Left lung (tissue), 4 donors: ENCODE measurements at regions not wholly inside any gene's neighbourhood (a gene's known extent, or its start where the extent isn't known, plus 50 kb on each side); places are given as distances from the start of the nearest gene placed in this dataset.
"Not testable (repeated sequence)": the region's sequence is repeated elsewhere in the genome, so short reads cannot be mapped to it uniquely, and the experiment has no call there.

ENCODE experiments used
- ATAC-seq: fragments of 200-7000 bp; cut with Tn5 transposase; one replicate; pipeline ENCODE4 v1.9.1; 2020; ENCODE audit warnings: moderate library complexity
- DNase-seq, 4 donors: peaks; one replicate each; pipeline ENCODE4 v3.0.0-alpha.2; 2013 to 2020
- H3K27ac ChIP-seq, 2 donors: fragments of 200-600 bp; sonication (generic) in 1 of 2; one replicate each; pipeline versions ENCODE4 v1.5.0 to v1.8.0; 2020 to 2021
- H3K27me3 ChIP-seq, 2 donors: fragments of 200-600 bp; sonication (generic) in 1 of 2; one replicate each; pipeline versions ENCODE4 v1.5.0 to v1.8.0; 2020 to 2021
- H3K36me3 ChIP-seq, 2 donors: fragments of 200-600 bp; sonication (generic) in 1 of 2; one replicate each; pipeline versions ENCODE4 v1.5.0 to v1.8.0; 2020 to 2021
- H3K4me1 ChIP-seq, 2 donors: fragments of 200-600 bp; one replicate each; pipeline ENCODE4 v1.8.0; 2021
- H3K4me3 ChIP-seq, 2 donors: fragments of 200-600 bp; sonication (generic) in 1 of 2; one replicate each; pipeline versions ENCODE4 v1.5.0 to v1.8.0; 2020 to 2021; ENCODE audit warnings: mild to moderate bottlenecking in 1 of 2
- H3K9me3 ChIP-seq, 2 donors: fragments of 200-600 bp; sonication (generic) in 1 of 2; one replicate each; pipeline versions ENCODE4 v1.5.0 to v1.8.0; 2020 to 2021
- intact Hi-C, 2 donors: fragments of 100-400 bp; cut with DNase I; formaldehyde crosslinking; loops; one replicate each; pipeline versions ENCODE4 v1.11.2 to v1.14.2; 2022
- TF ChIP-seq, protein P1 (sequence below), 2 donors: fragments of 200-600 bp; sonication (generic) in 1 of 2; IDR thresholded peaks; one replicate each; pipeline versions ENCODE4 v1.5.0 to v1.8.0; 2021; ENCODE audit warnings: antibody characterized with exemption in 2 of 2
- donor health status: DM: no; HTN: yes; CAD: no.
- donor health status: DM: no; HTN: no; CAD: no.

DNA sequence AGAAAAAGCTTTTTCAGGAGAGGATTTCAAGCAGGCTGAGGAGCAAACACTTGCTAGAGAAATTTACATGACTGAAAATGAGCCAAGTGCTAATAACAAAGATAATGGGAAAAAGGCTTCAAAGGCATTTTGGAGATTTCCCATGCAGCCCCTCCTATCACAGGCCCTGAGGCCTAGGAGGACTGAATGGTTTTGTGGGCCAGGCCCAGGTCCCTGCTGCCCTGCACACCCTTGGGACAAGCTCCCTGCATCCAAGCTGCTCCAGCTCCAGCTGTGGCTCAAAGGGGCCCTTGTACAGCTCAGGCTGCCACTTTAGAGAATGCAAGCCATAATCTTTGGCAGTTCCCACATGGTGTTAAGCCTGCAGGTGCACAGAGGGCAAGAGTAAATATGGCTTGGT, 154.0 kb upstream of the LMNTD1 start:
- ATAC-seq (no peak), DNase-seq (no peak)
- Histone ChIP-seq H3K4me1 (no peaks in the 10 kb centered on the region), H3K4me3 (no peak overlapping the region), H3K27ac (no peak overlapping the region), H3K27me3 (no peaks in the 10 kb centered on the region), H3K9me3 (peaks cover 3 to 29% of the 10 kb centered on the region in 2 donors), H3K36me3 (no peaks in the 10 kb centered on the region)
- intact Hi-C loops, result no loop called here
- TF ChIP-seq, protein P1, sequence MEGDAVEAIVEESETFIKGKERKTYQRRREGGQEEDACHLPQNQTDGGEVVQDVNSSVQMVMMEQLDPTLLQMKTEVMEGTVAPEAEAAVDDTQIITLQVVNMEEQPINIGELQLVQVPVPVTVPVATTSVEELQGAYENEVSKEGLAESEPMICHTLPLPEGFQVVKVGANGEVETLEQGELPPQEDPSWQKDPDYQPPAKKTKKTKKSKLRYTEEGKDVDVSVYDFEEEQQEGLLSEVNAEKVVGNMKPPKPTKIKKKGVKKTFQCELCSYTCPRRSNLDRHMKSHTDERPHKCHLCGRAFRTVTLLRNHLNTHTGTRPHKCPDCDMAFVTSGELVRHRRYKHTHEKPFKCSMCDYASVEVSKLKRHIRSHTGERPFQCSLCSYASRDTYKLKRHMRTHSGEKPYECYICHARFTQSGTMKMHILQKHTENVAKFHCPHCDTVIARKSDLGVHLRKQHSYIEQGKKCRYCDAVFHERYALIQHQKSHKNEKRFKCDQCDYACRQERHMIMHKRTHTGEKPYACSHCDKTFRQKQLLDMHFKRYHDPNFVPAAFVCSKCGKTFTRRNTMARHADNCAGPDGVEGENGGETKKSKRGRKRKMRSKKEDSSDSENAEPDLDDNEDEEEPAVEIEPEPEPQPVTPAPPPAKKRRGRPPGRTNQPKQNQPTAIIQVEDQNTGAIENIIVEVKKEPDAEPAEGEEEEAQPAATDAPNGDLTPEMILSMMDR (IDR thresholded peaks at IDR 0.05), result no peak

DNA sequence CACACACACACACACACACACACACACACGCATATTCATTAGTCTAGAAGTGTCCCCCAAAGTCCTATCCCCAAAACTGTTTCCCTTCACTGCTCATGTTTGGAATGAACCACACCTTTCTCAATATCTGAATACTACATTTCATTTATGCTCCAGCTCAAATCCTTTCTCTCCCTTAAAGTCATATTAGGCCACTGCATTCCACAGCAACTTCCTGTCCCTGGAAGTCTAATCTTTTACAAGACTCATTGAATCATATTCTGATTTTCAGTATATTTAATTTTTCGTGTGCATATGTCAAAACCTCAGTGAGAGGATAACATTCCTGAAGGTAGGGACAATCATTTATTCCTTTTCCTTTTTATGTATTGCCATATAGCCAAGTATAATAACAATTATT, 155.6 kb upstream of the LMNTD1 start:
- DNase-seq, result no peak
- H3K4me1 ChIP-seq, result no peaks in the 10 kb centered on the region
- no peak overlapping the region for H3K27ac ChIP-seq
- no peak overlapping the region for H3K4me3 ChIP-seq
- no peaks in the 10 kb centered on the region for H3K27me3 ChIP-seq
- no peaks in the 10 kb centered on the region for H3K36me3 ChIP-seq
- intact Hi-C loops, result no loop called here
- peaks cover 3 to 29% of the 10 kb centered on the region in 2 donors for H3K9me3 ChIP-seq
- TF ChIP-seq, protein P1 (IDR thresholded peaks at IDR 0.05), result no peak
- ATAC-seq, result no peak

DNA sequence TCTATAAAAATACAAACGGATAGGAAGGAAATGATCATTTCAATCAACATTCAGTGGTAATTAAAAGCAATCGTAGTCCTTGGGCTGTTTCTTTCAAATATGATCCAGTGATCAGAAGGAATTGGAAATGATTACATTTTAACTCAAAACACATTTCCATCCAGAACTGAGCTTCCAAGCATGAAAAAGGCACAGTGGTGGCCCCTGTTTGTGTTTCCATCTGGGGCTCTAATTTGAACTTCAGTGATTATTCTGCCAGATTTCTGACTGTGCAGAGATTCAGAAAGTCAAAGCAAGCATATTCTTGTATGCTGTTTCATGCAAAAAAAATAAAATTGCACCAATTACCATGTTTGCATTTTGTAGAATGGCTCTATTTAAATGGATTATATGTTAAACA, 157.0 kb upstream of the LMNTD1 start:
- H3K36me3 ChIP-seq, result no peaks in the 10 kb centered on the region
- intact Hi-C loops, result no loop called here
- TF ChIP-seq, protein P1 (IDR thresholded peaks at IDR 0.05), result no peak
- no peak overlapping the region for H3K4me3 ChIP-seq
- H3K9me3 ChIP-seq, result peaks cover 3 to 29% of the 10 kb centered on the region in 2 donors
- no peaks in the 10 kb centered on the region for H3K27me3 ChIP-seq
- no peak overlapping the region for H3K27ac ChIP-seq
- DNase-seq (no peak), ATAC-seq (no peak)
- H3K4me1 ChIP-seq, result no peaks in the 10 kb centered on the region

DNA sequence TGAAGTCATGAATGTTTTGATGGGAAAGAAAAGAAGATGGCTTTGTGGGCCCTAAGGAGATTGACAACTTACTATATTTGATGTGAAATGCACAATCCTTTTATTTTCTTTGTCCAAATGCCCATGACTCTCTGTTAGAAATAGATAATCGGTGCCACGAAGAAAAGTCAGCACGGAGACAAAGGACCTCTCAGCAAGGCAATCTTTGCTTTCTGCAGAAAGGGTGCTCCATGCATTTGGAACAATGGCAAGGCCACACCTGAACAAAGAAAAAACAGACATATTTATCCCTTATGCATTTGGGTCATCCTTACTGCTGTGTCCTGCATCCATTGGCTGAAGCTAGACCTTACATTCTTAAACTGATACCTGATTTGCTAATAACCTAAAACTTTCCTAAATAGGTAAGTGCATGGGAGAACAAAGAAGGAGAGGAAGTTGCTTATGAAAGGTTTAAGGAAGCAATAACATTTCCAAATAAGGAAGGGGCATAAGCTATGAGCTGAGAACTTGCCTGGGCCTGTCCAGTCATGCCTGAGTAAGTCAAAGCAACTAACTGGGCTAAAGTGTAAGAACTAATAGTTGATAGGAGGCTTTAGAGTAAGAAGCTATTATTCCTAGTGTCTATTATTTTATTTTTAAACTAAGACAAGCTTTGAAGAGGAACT, 158.0 kb upstream of the LMNTD1 start:
- H3K36me3 ChIP-seq, H3K4me1 ChIP-seq, H3K27ac ChIP-seq, ATAC-seq, DNase-seq, intact Hi-C loops, H3K27me3 ChIP-seq, H3K4me3 ChIP-seq: not testable (repeated sequence)
- peaks cover 3 to 26% of the 10 kb centered on the region in 2 donors for H3K9me3 ChIP-seq

DNA sequence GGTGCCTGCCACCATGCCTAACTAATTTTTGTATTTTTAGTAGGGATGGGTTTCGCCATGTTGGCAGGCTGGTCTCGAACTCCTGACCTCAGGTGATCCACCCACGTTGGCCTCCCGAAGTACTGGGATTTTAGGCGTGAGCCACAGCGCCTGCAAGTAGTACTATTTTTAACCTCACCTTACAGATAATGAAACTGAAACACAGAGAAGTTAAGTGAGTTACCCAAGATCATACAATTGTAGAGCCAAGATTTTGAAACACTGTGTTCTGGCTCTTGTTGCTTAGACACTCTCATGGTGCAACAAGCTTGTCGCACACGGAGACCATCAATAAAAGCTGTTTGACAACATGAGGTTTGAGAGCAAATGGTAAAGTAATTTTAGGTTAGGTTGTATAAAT, 159.1 kb upstream of the LMNTD1 start:
- Histone ChIP-seq H3K4me1 (no peaks in the 10 kb centered on the region), H3K36me3 (no peaks in the 10 kb centered on the region), H3K9me3 (peaks cover 3 to 17% of the 10 kb centered on the region in 2 donors), H3K4me3 (no peak overlapping the region), H3K27ac (no peak overlapping the region), H3K27me3 (no peaks in the 10 kb centered on the region)
- no peak for ATAC-seq
- DNase-seq, result no peak
- TF ChIP-seq, protein P1 (IDR thresholded peaks at IDR 0.05), result no peak
- intact Hi-C loops, result no loop called here

DNA sequence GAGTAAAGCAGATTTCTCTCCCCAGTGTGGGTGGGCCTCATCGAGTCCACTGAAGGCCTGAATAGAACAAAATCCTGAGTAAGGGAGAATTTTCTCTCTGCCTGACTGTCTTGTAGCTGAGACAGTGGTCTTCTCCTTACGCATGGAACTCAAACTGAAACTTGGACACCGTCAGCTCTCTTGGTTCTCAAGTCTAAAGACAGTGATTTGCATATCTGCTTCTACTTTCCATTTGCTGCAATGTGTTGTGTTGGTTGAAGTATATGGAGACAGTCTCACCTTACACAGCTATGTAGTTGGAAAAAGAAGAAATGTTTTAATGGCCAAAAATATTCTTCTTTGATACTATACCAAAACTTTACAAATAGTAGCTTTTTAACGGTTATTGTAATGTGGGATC, 160.2 kb upstream of the LMNTD1 start:
- Histone ChIP-seq H3K9me3 (peaks cover 3 to 17% of the 10 kb centered on the region in 2 donors), H3K36me3 (no peaks in the 10 kb centered on the region), H3K27me3 (no peaks in the 10 kb centered on the region), H3K4me1 (no peaks in the 10 kb centered on the region), H3K27ac (no peak overlapping the region), H3K4me3 (no peak overlapping the region)
- DNase-seq, result no peak
- intact Hi-C loops, result no loop called here
- TF ChIP-seq, protein P1 (IDR thresholded peaks at IDR 0.05), result no peak
- ATAC-seq, result no peak
